DMS53 treated with DMSO at 0.1 percent for 48 hours (cell line): ENCODE measurements at regions not wholly inside any gene's neighbourhood (a gene's known extent, or its start where the extent isn't known, plus 50 kb on each side); places are given as distances from the start of the nearest gene placed in this dataset.
A peak's percentile ranks its signal among the peaks of the same experiment; 100 is the strongest.

ENCODE experiments used
- DNase-seq: peaks from one replicate; lab custom pipeline; 2025; ENCODE audit not compliant: unreplicated experiment; lab: John Stamatoyannopoulos, UW

GRCh38 chr2:198315791-198316630 lies 511.6 kb downstream of the PLCL1 start:
- no peak for DNase-seq

DNA sequence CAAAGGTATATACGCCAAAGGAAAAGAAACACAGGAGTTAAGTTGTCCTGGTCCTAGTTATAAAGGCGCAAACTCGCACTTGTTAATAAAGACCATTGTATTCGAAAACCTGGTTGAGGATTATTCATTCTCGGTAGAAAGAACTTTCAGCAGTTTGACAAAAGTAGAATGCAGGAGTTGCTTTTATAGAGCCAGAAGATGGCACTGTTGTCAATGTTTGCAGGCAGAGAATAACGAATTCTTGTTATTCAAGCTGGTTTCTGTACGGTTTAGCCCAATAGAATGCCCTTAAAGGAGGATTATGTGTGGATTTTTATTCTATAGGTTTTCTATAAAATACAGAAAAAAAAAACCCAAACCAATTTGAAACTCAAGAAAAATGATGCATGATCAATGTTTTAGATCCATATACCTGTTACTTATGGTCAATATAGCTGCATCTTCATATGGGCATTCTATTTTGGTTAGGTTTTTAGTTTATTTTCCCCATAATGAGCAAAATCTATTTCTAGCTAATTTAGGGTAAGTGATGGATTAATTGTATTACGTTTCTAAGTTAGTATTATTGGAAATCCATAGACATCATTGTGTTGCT lies 510.3 kb downstream of the PLCL1 start:
- DNase-seq: peak; percentile 80

GRCh38 chr2:198312596-198313483 lies 508.4 kb downstream of the PLCL1 start:
- DNase-seq: no peak

DNA sequence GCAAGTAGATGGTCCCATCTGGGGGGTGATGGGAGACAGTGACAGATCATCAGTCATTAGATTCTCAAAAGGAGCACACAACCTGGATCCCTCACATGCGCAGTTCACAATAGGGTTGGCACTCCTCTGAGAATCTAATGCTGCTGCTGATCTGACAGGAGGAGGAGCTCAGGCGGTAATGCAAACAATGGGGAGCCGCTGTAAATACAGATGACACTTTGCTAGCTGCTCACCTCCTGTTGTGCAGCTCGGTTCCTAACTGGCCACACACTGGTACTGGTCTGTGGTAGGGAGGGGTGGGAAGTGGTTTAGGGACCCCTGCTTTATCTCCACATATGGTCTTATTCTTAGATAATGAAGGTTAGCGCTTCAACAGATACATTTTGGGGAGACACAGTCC lies 506.6 kb downstream of the PLCL1 start:
- peak; percentile 34 for DNase-seq

DNA sequence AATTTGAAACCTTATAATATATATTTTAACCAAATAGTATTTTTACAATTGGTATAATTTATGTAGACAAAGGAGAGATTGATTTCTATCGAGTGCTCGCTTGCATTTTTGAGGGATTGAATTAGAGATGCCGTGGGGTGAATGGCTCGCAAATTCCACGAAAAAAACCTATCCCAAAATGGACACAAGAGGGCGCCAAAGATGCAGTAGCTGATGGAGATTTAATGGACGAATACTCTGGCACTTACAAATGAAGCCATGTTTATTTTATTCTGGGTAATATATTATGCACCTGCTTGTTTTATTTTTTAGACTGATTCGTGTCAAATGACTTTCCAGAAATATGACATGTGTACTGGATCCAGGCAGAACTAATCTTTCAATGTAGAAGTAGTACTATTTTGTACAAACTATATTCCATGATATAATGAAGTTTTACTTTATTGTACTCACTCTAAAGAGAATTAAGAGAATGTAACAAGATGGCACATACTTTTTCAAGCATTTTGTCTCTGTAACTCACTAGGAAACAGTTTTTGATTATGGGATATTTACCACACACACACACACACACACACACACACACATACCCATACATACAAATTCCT lies 505.4 kb downstream of the PLCL1 start:
- DNase-seq: peak; percentile 33

DNA sequence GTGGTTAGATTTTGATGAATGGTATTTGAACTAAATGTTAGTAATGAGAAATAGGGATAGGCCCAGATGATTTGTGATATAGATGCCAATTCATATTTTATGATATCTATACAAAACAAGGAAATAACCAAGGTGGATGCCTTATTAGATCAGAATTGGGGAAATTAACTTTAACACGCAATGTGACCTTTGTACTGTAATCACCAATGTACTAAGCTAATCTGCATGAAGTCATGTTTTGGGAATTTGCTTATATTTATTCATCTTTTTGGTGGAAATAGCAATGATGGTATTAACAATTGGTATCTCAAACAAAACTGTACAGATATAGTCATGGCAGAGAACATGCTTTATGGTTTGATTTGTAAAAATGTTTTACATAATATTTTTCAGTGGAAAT lies 504.7 kb downstream of the PLCL1 start:
- no peak for DNase-seq

DNA sequence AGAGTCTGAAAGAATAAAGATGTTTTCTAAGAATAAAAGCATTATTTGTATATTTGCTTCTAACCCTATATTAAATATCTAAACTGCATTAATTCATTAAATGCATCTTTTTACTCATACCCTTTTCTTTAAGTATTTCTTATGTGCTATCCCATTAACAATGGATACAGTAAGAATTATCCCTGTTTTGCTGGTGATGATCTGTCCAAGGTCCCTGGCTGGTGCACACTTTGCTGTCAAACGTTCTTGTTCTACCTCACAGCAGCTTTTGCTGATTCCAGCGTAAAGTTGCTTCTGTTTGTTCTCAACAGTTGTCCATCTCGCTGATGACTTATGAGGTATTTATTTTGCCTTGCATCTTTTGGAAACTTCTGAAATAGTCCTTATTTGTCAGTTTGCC lies 504.0 kb downstream of the PLCL1 start:
- DNase-seq: no peak

DNA sequence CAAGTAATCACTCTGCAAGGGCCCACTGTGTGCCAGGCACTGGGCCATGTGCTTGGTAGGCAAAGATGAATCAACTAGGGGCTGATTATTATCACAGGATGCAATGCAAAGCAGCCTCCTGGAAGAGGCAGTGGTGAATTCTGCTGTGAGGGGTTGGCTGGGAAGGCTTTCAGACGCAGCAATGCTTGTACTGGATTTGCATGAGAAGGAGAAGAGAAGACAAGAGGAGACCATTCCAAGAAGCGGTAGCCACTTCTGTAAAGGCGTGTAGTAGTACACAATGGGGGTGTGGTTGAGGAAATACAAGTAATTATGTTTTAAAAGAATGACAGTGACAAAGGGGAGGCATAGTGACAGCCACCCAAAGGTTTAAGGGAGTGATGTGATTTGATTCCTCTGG lies 502.7 kb downstream of the PLCL1 start:
- DNase-seq: no peak

DNA sequence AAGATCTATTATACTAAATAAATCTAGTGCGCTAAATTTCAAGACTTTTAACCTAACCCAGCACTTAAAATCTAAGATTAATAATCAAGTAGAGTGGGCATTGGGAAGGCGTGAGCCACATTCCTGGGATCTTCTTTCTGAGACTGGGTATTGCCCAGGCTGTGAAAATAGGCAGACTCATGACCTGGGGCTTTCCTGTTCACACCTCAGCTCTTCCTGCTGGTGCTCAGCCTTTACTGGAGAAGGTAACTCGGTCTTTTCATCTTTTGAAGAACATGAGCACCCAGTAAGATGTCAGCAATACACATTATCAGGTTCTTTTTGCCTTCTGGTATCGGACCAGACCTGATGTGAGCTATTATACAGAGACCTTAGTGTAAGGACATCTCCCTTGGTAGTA lies 500.5 kb downstream of the PLCL1 start:
- no peak for DNase-seq

- DNase-seq: no peak
These were observed 493.0 kb downstream of the PLCL1 start for GRCh38 chr2:198297350-198297749.

GRCh38 chr2:198296665-198297308 lies 492.4 kb downstream of the PLCL1 start:
- DNase-seq: peak; percentile 21

GRCh38 chr2:198293281-198293680 lies 488.9 kb downstream of the PLCL1 start:
- no peak for DNase-seq

- DNase-seq: no peak
These were observed 485.4 kb downstream of the PLCL1 start for GRCh38 chr2:198289811-198290210.

GRCh38 chr2:198287706-198288105 lies 483.3 kb downstream of the PLCL1 start:
- DNase-seq: no peak

DNA sequence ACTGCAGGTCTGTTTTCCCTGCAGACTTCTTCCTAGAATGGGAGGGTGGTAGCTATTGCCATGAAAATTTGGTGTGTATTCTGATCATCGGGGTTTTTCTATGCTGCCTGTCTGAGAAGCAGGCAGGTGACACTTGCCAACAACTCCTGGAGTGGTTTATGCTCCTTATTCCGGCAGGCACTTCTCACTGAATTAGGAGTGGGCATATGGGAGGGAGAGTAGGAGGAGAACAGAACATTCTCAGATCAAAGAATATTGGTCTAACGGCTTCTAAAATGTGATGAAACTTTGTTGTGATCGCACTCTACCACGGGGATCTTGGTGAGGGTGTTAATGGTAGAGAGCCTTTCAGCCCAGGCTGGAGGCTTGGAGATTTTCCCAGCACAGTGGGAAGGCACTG lies 480.8 kb downstream of the PLCL1 start:
- DNase-seq: no peak

DNA sequence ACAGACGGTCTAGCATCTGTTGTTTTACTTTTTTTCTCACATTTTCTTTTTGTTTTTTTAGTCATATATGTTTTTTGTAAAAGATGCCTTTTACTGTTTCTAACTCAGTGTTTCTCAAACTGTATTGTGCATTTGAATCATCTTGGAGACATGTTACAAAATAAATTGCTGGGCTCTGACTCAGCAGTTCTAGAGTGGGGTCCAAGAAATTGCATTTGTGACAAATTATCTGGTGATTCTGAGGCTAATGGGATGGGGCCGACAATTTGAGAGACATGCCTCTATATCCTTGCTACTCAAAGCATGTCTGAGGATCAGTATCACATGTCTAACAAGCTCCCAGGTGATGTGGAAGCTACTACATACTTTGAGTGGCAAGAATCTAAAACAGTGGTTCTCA lies 478.8 kb downstream of the PLCL1 start:
- no peak for DNase-seq

GRCh38 chr2:198282061-198282460 lies 477.7 kb downstream of the PLCL1 start:
- no peak for DNase-seq

DNA sequence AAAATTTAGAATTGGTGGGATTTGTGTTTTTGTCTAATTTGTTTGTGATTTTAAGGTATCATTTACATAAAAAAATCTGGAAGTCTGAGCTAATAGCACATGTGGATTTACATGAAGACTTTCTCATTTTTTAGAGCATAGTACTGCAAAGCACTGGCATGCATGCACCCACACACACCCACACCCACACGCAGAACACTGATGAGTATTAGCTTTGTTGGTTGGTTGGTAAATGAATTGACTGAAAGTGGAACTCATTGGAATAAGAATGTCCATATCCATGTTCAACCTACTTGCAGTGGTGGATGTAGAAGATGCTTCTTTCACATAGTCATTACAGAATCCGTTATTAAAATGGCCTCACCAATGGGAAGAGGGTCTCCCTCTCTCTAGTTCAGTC lies 475.8 kb downstream of the PLCL1 start:
- DNase-seq: no peak

DNA sequence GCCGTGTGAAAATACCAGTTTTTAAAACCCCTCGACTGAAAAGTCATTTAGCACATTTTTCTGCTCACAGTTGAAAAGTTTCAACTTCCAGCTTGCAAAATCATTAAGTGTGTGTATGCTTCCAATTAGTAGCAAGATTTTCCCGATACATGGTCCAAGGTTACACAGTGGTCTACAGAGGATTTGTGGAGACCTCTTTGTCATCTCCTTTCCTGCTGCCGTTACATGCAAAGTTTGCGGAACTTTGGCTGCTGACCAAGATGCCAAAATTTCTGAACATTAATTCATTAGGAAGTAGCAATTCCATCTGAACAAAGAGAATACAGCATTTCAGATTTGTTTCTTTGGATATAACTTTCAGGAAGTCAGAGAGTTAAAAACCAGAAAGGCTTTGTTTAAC lies 474.6 kb downstream of the PLCL1 start:
- no peak for DNase-seq

DNA sequence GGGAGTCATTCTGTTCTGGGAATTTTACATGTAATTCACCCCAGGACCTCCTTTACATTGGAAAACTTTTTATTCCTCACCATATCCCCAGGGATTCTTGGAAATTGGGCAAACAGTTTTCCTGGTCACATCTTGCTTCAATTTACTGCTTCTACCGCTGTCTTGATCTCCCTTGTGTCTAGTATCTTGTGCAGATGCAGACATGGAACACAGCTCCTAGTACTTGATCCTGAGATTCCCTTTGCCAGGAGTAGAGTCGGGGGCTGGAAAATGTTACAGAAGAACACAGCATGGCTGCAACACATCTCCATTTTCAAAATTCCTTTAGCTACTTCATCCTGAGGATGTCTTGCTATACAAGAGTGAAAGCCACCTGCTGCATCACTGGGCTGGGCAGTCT lies 472.8 kb downstream of the PLCL1 start:
- DNase-seq: no peak

- DNase-seq: no peak
These were observed 469.3 kb downstream of the PLCL1 start for GRCh38 chr2:198273660-198274059.
